Heart left ventricle (tissue), 13 donors: ENCODE measurements at regions not wholly inside any gene's neighbourhood (a gene's known extent, or its start where the extent isn't known, plus 50 kb on each side); places are given as distances from the start of the nearest gene placed in this dataset.

Experiments
- CTCF ChIP-seq, 12 donors: fragments of 200-600 bp; sonication (generic) in 4 of 12; IDR thresholded peaks; one replicate each; pipeline versions ENCODE4 v1.5.0 to v1.8.0; 2018 to 2022; ENCODE audit warnings: antibody characterized with exemption in 12 of 12, mild to moderate bottlenecking in 5 of 12
- POLR2A ChIP-seq, 2 donors: fragments of 450-650 bp; IDR thresholded peaks; one replicate each; pipeline ENCODE4 v1.6.1; 2017; ENCODE audit warnings: antibody characterized with exemption in 2 of 2, mild to moderate bottlenecking in 2 of 2, moderate library complexity in 2 of 2
- donor health status: ischemic (EF 13 %, LVEDD 7.1; RV severe dilation, severe dysfunction).
- donor health status: DM: no; HTN: yes; CAD: no.
- donor health status: DM: no; HTN: no; CAD: no.
- donor health status: ischemic (EF 25% LVEDD 6.9; RV normal size, moderate dysfunction).
- donor health status: ischemic (EF 25% LVEDD 5.7; RV mildly dilated, moderate dysfunction).
- donor health status: ischemic (EF 35%, LVEDD 5.7; RV mildly dilated, moderate dysfunction).
- donor health status: nonischemic (EF 11% LVEDD 7.7; RV severe dilation, severe dysfunction).
- donor health status: DM: yes; HTN: yes; CAD: no.
- donor health status: PGD.
- donor health status: ischemic (EF 29% LVEDD 5.4; RV normal size, mild dysfunction).
- donor health status: nonischemic (EF 23%, LVEDD 6.1; RV moderate dilation, normal function).

GRCh38 chr1:245079021-245079609, 75.7 kb upstream of the KIF26B start:
- TF ChIP-seq CTCF (IDR thresholded peaks at IDR 0.05) (peak; percentile 20 to 62 (median 48)), POLR2A (IDR thresholded peaks at IDR 0.05) (no peak)
